ENCODE measurements at regions not wholly inside any gene's neighbourhood (a gene's known extent, or its start where the extent isn't known, plus 50 kb on each side); places are given as distances from the start of the nearest gene placed in this dataset.

DNA sequence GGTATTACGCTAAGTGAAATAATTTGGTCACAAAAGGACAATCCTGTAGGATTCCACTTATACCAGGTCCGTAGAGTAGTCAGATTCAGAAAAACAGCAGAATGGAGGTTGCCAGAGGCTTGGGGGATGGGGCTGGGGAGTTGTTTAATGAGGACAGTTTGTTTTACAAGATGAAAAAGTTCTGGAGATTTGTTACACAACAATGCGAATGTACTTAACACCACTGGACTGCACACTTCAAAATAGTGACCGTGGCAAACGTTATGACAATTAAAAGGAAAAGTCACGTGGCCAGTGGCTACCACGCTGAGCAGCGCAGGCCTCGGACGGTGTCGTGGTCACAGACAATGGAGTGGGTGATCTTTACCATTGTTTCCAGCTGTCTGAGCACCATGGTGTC is 338.1 kb downstream of the SEC14L1 start:
- no peak for DNase-seq

DNA sequence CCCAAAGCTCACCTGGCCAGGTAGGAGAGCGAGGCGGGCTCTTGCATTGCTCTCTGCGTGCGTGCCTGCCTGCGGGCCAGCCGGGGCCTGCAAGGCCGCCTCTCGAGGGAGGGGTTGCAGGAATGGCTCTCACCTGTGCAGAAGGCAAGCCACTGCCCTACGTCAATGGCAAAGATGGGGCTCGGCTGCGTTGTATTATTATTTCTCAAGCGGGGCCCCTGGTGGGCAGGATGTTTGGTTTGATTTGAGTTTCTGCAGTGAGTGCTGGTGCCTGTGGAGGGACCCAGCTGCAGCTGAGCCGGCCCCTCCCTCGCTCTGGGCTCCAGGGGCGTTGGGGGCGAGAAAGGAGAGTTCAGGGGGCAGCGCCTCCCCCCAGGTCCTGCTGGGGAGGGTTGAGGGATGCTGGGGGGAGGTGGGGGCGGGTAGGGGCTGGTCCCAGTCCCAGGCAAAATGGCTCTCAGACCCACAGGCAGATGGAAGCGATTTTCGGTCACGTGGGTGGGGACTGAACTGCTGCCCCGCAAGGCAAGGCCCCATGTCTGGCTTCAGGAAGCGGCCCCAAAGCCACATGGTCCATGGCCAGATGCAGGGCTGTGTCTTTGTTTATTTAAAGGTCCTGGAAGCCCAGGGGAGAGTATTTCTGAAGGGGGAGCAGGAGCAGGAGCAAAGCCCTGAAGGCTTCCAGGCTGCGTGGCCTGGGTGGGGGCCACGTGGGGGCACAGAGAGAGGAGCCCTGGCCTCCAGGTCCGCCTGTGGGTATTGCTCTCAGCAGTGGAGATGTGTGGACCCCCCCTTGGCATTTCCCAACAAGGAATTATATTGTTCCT is 338.8 kb downstream of the SEC14L1 start:
- no peak for DNase-seq

DNA sequence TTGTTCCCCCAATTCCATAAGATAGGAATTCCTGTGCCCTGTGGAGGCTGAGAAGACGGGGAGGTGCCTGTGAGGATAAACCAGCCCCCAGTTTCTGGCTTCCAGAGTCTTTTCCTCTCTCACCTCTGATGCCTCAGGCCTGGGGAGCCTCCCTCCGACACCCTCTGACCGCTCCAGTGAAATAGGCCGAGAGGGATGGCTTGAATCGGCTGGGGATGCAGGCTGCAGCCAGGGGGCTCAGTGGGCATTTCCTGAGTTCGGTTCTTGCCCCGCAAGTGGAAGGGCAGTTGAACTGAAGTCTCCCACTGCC is 339.4 kb downstream of the SEC14L1 start:
- DNase-seq: no peak

DNA sequence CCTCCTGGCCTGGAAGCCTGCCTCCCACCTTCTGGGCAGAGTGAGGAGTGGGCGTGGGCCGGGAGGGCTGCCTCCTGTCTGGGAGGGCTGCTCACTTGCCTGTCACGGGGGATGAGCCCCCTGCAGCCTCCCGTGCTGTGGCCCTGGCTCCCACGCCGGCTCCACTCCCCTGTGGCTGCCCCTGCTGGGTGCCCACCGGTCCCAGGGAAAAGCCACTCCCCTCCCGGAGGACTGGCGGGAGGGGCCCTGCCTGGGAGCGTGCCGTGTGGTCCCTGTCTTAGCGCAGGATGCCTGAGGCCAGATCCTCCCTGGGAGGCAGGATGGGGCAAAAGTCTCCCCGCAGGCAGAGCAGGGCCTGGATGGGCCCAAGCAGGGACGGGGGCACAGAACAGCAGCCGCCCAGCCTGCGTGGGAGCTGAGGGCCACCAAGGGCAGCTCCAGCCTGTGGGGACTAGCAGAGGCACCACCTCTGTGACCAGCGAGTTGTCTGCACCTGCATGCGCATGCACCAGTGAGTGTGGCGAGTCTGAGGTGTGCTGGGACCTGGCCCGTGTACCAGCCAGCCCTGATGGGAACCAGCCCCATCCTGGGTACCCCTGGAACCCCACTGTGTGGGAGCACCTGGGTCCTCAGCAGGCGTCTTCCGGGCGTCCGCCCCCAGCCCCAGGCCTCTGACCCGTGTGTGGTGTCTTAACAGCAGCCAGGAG is 339.9 kb downstream of the SEC14L1 start:
- no peak for DNase-seq

DNA sequence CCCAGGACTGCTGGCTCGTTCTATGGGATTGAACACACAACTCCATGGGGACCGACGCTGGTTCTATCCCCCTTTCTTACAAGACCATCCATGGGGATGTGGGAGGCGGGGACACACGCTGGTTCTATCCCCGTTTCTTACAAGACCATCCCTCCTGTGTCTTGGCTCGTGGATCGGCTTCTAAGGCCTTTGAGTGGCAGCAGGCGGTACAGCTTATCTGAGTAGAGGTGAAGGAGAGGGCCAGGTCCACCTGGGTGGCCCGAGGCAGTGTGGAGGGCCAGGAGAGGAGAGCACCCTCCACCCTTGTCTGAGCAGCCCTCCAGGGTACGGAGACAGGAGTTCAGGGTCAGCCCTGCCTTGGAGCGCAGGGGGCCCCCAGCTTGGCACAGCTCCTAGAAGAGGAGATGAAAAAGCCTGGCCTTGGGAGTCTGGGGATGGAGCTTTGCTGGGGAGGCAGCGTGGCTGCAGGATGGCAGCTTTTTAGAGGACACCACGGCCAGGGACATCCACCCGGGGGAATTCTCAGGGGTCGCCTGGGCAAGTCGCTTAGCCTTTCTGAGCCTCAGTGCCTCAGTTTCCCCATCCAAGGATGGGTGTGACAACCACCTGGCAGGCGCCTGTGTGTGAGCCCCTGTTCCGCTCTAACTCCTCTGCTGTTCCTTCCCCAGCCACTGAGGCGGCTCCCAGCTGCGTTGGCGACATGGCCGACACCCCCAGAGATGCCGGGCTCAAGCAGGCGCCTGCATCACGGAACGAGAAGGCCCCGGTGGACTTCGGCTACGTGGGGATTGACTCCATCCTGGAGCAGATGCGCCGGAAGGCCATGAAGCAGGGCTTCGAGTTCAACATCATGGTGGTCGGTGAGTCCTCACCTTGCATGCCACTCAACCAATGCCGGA is 341.0 kb downstream of the SEC14L1 start:
- no peak for DNase-seq

DNA sequence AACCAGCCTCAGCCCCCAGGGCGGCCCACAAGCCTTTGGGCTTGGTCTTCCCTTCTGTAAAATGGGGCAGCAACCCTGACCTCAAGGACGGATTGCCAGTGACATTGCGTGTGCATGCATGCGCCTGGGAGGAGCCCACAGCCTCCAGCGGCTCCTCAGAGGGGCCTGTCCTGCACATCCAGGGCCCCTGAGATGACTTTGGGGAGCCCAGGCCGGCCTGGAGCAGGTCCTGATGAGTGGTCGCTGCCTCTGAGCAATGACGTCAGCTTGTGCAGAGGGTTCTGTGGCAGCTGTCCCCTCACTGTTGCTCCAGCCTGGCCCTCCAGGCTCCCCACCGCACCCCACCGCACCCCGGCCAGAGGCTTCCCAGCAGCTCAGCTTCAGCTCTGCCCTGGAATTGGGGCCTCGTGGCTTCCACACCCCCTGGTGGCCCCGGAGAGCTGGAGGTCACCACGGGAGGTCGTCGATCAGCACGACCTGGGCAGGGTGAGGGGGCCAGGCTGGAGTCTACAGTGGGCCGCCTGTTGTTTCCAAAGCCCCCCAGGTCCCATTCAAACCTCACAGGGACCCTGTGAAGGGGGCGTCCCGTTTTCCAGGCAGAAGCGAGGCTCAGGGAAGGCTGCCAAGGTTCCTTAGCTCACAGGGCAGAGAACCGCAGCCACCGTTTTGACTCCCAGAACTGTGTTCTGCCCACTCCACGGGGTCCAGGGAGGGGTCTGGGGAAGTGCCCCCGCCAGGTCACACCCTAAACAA is 341.8 kb downstream of the SEC14L1 start:
- DNase-seq: no peak

DNA sequence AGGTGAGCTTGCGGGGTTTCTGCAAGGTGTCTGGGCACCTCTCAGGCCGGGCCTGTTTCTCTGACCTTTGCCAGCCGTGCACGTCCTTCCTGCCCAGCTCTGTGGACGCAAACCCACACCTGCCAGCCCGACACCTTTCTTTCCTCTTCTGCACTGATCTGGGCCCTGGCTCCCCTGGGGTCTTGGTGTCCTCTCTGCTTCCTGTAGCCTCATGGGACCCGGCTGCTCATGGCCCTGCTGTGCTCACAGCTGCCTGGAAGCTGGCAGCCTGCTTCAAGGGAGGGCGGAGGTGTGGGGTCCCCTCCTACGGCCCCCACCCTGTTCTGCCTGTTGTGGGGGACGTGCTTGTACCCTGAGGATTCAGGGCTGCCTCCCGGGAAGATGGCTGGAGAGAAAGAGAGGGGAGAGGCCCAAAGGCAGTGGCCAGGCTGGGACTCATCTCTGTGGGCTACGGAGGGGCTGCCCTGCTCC is 342.4 kb downstream of the SEC14L1 start:
- no peak for DNase-seq

DNA sequence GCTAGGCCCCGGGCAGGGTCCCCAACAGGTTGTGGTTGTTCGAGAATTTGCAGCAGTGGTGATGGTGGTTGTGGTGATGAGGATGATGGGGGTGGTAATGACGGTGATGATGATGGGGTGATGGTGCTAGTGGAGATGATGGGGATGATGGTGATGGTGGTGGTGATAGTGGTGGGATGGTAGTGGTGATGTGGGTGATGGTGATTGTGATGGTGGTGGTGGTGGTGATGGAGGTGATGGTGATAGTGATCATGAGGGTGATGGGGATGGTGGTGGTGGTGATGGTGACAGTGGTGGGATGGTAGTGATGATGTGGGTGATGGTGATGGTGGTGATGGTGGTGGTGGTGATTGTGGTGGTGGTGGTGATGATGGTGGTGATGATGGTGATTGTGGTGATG is 343.3 kb downstream of the SEC14L1 start:
- no peak for DNase-seq

DNA sequence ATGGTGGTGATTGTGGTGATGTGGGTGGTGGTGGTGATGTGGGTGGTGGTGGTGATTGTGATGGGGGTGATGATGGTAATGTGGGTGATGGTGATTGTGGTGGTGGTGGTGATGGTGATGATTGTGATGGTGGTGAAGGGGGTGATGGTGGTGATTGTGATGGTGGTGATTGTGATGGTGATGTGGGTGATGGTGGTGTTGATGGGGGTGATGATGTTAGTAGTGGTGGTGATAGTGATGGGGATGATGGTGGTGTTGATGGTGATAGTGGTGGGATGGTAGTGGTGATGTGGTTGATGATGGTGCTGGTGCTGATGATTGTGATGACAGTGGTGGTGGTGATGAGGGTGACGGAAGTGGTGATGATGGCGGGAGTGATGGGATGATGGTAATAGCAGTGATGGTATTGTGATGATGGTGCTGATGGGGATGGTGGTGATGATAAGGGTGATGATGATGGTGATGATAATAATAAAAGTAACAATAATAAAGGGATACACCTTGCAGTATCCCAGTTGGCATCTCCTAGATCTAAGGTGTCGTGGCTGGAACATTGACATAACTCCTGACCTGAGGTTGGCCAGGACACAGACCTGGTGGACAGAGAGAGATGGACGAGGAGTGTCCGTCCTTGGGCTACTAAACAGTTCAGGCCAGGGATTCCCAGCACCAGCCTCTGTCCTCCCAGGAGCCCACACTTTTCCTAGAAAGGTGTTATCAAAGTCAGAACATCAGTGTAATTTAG is 344.5 kb downstream of the SEC14L1 start:
- no peak for DNase-seq

DNA sequence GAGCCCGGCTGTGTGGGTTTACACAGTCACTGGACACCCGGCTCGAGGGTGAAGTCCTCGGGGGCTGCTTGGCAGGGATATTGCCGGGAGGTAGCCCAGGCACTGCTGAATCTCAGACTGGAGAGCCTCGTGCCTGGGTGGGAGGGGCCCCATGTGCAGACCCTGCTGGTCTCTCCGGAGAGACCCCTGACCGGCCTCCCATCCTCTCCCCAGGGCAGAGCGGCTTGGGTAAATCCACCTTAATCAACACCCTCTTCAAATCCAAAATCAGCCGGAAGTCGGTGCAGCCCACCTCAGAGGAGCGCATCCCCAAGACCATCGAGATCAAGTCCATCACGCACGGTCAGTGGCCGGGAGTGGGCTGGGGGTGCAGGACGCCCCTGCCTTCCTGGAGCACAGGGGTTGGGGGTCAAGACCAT is 346.5 kb downstream of the SEC14L1 start:
- DNase-seq: no peak

DNA sequence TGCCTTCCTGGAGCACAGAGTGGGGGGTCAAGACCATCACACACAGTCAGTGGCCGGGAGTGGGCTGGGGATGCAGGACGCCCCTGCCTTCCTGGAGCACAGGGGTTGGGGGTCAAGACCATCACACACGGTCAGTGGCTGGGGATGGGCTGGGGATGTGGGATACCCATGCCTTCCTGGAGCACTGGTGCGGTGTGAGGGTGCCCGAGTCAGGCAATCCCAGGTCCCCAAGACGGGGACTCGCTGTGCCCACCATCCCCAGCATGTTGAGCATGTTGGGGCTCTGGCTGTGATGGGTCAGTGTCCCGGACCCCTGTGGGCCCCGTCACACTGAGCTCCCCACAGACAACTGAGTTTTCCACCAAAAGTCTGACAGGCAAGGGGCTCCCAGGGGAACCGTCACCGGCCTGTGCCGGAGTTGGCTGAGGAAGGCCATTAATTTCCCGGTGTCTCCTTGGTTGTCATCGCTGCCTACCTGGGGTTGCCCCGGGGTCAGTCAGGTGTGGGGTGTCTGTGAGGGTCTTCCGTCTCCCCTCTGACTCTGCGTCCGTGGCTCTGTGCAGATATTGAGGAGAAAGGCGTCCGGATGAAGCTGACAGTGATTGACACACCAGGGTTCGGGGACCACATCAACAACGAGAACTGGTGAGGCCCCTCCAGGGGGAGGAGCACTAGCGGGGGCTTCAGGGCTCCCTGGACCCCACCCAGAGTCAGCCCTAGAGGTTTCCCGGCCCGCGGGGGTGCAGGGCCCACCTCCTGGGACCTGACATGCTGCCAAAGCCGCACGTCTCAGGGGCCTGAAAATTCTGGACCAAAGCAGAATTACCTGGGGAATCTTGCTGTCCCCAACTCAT is 347.1 kb downstream of the SEC14L1 start:
- DNase-seq: no peak

DNA sequence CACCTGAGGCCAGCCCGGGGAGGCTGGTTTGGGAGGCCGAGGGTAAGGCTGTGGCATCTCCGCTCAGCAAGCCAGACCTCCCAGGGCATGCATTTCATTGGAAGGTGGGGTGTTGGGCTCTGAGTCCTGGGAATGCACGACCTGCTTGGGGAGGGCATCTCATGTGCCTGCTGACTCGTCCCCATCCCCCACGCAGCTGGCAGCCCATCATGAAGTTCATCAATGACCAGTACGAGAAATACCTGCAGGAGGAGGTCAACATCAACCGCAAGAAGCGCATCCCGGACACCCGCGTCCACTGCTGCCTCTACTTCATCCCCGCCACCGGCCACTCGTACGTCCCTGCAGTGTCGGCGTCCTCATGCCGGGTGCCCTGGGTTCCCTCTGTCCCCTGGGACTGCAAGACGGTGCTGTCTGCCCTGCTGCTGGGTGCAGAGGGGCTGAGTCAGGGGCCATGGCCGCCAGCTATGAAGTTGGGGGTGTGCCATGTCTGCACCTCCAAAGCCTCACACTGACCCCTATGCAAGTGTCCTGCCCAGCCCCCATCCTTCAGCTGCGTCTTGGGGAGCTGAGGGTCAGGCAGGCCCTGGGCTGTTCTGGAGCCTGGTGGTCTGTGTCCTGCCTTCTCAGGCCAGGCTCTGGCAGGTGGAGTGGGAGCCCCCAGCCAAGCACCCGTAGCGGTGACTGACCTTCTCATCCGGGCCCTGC is 347.9 kb downstream of the SEC14L1 start:
- DNase-seq: no peak

DNA sequence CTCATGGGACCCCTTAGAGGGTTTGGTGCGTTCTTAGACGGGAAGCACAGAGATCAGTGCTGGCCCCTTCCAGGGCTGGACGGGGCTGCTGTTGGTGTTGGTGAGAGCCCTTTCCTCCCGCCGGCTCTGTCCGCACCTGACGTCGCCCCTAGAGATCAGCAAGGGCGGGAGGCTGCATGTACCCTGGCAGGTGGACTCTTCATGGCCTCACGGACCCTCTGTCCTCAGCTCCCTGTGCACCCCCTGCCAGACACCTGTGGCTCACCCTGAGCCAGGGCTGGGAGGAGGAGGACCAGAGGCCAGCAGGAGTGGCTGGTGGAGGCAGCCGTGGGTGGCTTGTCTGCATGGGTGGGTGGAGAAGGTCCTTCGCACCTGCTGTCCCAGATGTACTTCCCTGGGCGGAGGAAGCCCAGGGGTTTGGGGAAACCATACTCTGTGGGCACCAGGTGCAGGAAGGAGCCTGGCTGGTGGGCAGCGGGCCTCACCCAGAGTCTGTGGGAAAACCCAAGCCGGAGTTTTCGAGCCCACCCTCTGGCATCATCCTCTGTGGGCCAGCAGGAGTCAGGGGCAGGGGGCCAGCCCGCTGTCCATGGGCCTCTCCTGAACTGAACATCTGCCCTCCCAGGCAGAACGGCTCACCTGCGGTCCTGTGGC is 348.6 kb downstream of the SEC14L1 start:
- DNase-seq: no peak

DNA sequence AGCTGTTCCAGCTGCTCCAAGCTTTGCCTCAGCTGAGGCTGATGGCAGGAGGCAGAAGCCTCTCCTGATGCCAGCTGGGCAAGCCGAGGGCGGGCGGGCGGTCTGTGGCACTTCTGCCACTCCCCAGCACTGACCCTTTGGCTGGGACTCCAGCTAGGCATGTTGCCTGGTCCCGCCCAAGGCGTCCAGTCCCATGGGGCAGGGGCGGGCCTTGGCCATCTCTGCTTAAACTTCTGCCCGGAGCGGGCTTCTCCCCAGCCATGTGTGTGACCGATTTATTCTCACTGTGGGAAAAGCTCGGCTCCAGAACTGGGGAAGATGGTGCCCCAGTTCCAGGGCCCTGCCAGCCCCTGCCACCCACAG is 349.1 kb downstream of the SEC14L1 start:
- DNase-seq: no peak

DNA sequence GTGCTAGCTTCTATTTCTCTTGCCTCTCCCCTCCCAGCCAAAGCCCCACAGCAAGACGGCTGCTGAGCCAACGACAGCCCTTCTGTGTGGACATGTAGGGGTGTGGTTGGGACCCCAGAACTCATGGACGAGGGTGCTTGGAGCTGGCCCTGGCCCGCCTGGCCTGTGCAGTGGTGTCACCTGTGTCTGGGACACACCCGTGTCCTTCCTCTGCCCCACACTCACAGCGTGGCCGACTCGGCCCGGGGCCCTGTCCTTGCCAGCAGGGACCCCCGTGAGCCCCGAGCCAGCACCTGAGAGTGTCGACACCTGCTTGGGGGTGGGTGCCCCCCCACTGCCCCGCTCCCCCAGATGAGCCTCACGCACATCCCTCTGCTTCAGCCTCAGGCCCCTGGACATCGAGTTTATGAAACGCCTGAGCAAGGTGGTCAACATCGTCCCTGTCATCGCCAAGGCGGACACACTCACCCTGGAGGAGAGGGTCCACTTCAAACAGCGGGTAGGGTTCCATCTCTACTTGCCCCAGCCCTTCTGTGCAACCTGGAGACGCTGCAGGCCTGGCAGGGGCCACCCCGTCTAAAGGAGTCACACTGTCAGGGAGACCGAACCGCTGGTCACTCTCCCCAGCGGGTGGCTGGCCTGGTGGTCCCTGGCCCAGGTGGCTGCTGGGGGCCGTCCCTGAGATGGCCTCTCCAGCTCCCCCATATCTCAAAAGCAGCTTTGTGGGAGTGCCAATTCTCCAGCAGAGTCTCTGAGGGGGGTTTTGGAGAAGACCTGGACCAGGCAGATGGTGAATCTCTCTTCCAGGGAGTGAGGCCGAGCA is 349.8 kb downstream of the SEC14L1 start:
- no peak for DNase-seq

DNA sequence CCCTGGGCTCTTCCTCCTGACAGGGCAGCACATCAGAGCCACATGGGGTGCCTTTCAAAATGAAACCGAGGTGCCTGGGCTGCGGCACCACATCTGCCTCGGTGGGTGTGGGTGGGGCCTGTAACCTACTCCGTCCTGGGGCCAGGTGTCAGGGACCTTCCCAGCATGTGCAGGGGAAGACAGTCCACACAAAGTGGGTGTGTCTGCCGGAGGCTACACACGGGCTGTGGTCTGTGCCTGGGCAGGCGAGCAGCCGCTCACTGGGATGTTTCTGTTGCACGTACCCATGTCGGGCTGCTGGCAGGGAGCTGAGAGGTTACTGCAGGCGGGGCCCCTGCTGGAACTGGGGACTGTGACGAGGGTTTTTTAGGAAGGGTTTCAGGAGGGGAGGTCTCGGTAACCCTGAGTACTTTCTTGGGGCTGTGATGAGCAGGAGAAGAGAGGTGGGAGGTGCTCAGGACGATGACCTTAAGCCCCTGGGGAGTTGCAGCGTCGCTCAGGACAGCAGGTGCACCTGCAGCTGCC is 351.2 kb downstream of the SEC14L1 start:
- no peak for DNase-seq

DNA sequence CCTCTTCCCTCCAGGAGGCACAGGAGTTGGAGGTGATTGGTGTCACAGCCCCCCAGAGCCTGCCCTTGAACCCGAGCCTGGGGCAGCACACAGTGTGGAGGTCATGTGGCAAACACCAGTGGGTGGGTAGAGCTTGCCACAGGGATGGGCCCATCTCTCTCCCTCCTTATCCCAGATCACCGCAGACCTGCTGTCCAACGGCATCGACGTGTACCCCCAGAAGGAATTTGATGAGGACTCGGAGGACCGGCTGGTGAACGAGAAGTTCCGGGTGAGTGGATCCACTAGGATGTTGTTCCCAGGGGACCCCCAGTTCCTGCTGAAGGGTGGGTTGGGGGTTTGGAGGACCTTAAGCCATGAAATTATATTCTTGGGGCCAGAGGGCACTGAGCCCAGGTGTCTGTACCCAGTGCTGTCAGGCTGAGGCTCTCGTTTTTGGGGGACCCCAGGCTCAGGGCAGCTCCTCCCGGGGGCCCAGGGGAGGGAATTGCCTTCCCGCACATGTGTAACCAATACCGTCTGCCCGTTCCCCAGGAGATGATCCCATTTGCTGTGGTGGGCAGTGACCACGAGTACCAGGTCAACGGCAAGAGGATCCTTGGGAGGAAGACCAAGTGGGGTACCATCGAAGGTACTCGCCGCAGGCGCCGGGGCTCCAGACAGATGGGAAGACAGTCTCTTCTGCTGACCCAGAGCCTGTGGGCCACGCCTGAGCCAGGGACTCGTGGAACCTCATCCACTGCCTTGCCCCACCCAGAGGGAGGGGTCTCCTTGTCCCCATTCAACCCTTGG is 351.9 kb downstream of the SEC14L1 start:
- no peak for DNase-seq
